Glutamatergic neuron (in vitro differentiated cells): ENCODE measurements at regions not wholly inside any gene's neighbourhood (a gene's known extent, or its start where the extent isn't known, plus 50 kb on each side); places are given as distances from the start of the nearest gene placed in this dataset.
"Not testable (repeated sequence)": the region's sequence is repeated elsewhere in the genome, so short reads cannot be mapped to it uniquely, and the experiment has no call there.

ENCODE experiments used
- DNase-seq: peaks from one replicate; pipeline ENCODE4 v3.0.0; 2022
- H3K27ac Mint-ChIP-seq: one replicate; pipeline ENCODE4 v1.8.0; 2020; ENCODE audit warnings: mild to moderate bottlenecking, mixed read lengths, inconsistent platforms; ENCODE audit not compliant: unreplicated experiment
- H3K27me3 Mint-ChIP-seq: one replicate; pipeline ENCODE4 v1.8.0; 2020; ENCODE audit warnings: mild to moderate bottlenecking, moderate library complexity, mixed read lengths, inconsistent platforms; ENCODE audit not compliant: unreplicated experiment
- H3K36me3 Mint-ChIP-seq: one replicate; pipeline ENCODE4 v1.8.0; 2020; ENCODE audit warnings: mild to moderate bottlenecking, mixed read lengths, inconsistent platforms; ENCODE audit not compliant: unreplicated experiment
- H3K4me1 Mint-ChIP-seq: one replicate; pipeline ENCODE4 v1.8.0; 2020; ENCODE audit warnings: mild to moderate bottlenecking, low read depth, mixed read lengths, inconsistent platforms; ENCODE audit not compliant: unreplicated experiment
- H3K4me3 Mint-ChIP-seq: one replicate; pipeline ENCODE4 v1.8.0; 2020; ENCODE audit warnings: mild to moderate bottlenecking, mixed read lengths, inconsistent platforms; ENCODE audit not compliant: unreplicated experiment
- H3K9me3 Mint-ChIP-seq: one replicate; pipeline ENCODE4 v1.8.0; 2020; ENCODE audit warnings: mild to moderate bottlenecking, moderate library complexity, mixed read lengths, inconsistent platforms; ENCODE audit not compliant: unreplicated experiment
- CTCF ChIP-seq: fragments of 200-600 bp; sonication (generic); IDR thresholded peaks from one replicate; pipeline ENCODE4 v1.5.0; 2021; ENCODE audit not compliant: partially characterized antibody, unreplicated experiment

- no peak for DNase-seq
- Mint-ChIP-seq H3K9me3 (peaks cover 2% of the 10 kb centered on the region), H3K27me3 (peaks cover 2% of the 10 kb centered on the region), H3K27ac (no peak overlapping the region), H3K4me1 (no peaks in the 10 kb centered on the region), H3K4me3 (no peak overlapping the region), H3K36me3 (no peaks in the 10 kb centered on the region)
- TF ChIP-seq CTCF, result no peak
These were observed 199.9 kb upstream of the IGF1 start for GRCh38 chr12:102680304-102680703.

- Mint-ChIP-seq H3K27ac (no peak overlapping the region), H3K36me3 (no peaks in the 10 kb centered on the region), H3K27me3 (no peaks in the 10 kb centered on the region), H3K4me1 (no peaks in the 10 kb centered on the region), H3K4me3 (no peak overlapping the region), H3K9me3 (peaks cover 2% of the 10 kb centered on the region)
- DNase-seq, result no peak
- TF ChIP-seq CTCF, result no peak
These were observed 196.4 kb upstream of the IGF1 start for GRCh38 chr12:102676812-102677211.

GRCh38 chr12:102675672-102676071, 195.3 kb upstream of the IGF1 start:
- no peak overlapping the region for H3K27ac Mint-ChIP-seq
- DNase-seq, result no peak
- no peak overlapping the region for H3K4me3 Mint-ChIP-seq
- no peak for TF ChIP-seq CTCF
- peaks cover 2% of the 10 kb centered on the region for H3K9me3 Mint-ChIP-seq
- H3K27me3 Mint-ChIP-seq, result no peaks in the 10 kb centered on the region
- no peaks in the 10 kb centered on the region for H3K36me3 Mint-ChIP-seq
- H3K4me1 Mint-ChIP-seq, result no peaks in the 10 kb centered on the region

- Mint-ChIP-seq H3K4me3 (no peak overlapping the region), H3K9me3 (peaks cover 2% of the 10 kb centered on the region), H3K27me3 (no peaks in the 10 kb centered on the region), H3K4me1 (no peaks in the 10 kb centered on the region), H3K36me3 (no peaks in the 10 kb centered on the region), H3K27ac (no peak overlapping the region)
- no peak for TF ChIP-seq CTCF
- DNase-seq, result no peak
These were observed 193.2 kb upstream of the IGF1 start for GRCh38 chr12:102673606-102674005.

- H3K9me3 Mint-ChIP-seq, H3K4me1 Mint-ChIP-seq, H3K36me3 Mint-ChIP-seq, H3K27me3 Mint-ChIP-seq, DNase-seq, H3K4me3 Mint-ChIP-seq, H3K27ac Mint-ChIP-seq: not testable (repeated sequence)
These were observed 191.8 kb upstream of the IGF1 start for GRCh38 chr12:102672212-102672611.

DNA sequence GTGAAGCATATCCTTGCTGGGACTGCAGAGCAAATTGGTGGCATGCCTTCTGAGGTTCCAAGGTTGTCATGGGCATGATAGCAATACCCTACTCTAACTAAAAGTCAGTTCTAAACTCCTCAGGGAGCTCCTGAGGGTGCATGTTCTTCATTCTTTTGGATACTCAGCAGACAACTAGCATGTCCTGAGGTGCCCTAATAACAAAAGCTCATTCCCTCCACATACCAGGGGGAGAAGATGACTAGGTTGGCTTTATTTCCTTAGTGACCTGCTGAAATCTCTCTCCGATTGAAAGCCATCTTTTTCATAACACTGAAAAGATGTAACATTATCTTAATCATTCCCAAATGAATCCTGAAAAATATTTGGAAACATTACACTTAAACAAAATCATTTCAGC, 188.7 kb upstream of the IGF1 start:
- H3K4me1 Mint-ChIP-seq, result no peaks in the 10 kb centered on the region
- H3K27ac Mint-ChIP-seq, result no peak overlapping the region
- peaks cover 2% of the 10 kb centered on the region for H3K9me3 Mint-ChIP-seq
- no peak for TF ChIP-seq CTCF
- no peaks in the 10 kb centered on the region for H3K36me3 Mint-ChIP-seq
- no peak overlapping the region for H3K4me3 Mint-ChIP-seq
- no peak for DNase-seq
- no peaks in the 10 kb centered on the region for H3K27me3 Mint-ChIP-seq

GRCh38 chr12:102666176-102666575, 185.8 kb upstream of the IGF1 start:
- DNase-seq, H3K4me3 Mint-ChIP-seq, H3K27ac Mint-ChIP-seq, H3K4me1 Mint-ChIP-seq, H3K36me3 Mint-ChIP-seq, H3K27me3 Mint-ChIP-seq, H3K9me3 Mint-ChIP-seq: not testable (repeated sequence)
